ENCODE measurements at regions not wholly inside any gene's neighbourhood (a gene's known extent, or its start where the extent isn't known, plus 50 kb on each side); places are given as distances from the start of the nearest gene placed in this dataset.

GRCh38 chr16:73711406-73712080 lies 585.1 kb upstream of the PSMD7 start:
- Histone ChIP-seq H3K4me3 (ENCODE audit: low read length in 3 of 3) (no peak overlapping the region), H3K9ac (ENCODE audit: low read depth in 1 of 3, low read length in 3 of 3) (no peak overlapping the region), H3K36me3 (ENCODE audit: control insufficient read depth in 3 of 3, insufficient read depth in 3 of 3, low read length in 3 of 3) (no peaks in the 10 kb centered on the region), H3K9me3 (ENCODE audit: control insufficient read depth in 3 of 3, low read length in 3 of 3) (no peaks in the 10 kb centered on the region), H3K27me3 (ENCODE audit: control insufficient read depth in 3 of 3, insufficient read depth in 3 of 3, low read length in 3 of 3) (no peaks in the 10 kb centered on the region), H3K4me1 (ENCODE audit: control insufficient read depth in 3 of 3, insufficient read depth in 3 of 3, low read length in 3 of 3) (peaks cover 4 to 10% (median 7%) of the 10 kb centered on the region in 3 donors), H3K27ac (ENCODE audit: low read depth, low read length) (no peak overlapping the region)

DNA sequence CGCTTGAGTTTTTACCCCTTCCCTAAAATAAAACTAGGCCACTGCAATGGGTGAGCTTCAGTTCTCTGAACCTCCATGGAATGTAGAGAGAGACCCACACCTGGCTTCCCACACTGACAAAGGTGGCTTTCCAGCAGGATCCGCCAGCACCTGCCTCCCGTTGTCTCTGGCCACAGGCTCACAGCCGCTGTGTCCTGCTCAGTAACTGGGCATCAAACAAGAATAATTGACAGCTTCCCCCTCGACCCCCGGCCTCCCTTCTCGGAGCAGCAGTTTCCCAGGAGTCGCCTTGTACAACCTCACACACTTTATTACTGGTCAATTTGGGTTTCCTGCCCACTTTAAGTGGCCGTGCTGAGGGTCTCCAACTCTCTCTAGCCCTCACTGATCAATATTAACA lies 586.1 kb upstream of the PSMD7 start:
- no peak overlapping the region for H3K9ac ChIP-seq (ENCODE audit: low read depth in 1 of 3, low read length in 3 of 3)
- no peak overlapping the region for H3K27ac ChIP-seq (ENCODE audit: low read depth, low read length)
- H3K27me3 ChIP-seq (ENCODE audit: control insufficient read depth in 3 of 3, insufficient read depth in 3 of 3, low read length in 3 of 3): no peaks in the 10 kb centered on the region
- H3K36me3 ChIP-seq (ENCODE audit: control insufficient read depth in 3 of 3, insufficient read depth in 3 of 3, low read length in 3 of 3): no peaks in the 10 kb centered on the region
- H3K4me3 ChIP-seq (ENCODE audit: low read length in 3 of 3): no peak overlapping the region
- no peaks in the 10 kb centered on the region for H3K9me3 ChIP-seq (ENCODE audit: control insufficient read depth in 3 of 3, low read length in 3 of 3)
- peaks cover 4 to 10% (median 7%) of the 10 kb centered on the region in 3 donors for H3K4me1 ChIP-seq (ENCODE audit: control insufficient read depth in 3 of 3, insufficient read depth in 3 of 3, low read length in 3 of 3)

DNA sequence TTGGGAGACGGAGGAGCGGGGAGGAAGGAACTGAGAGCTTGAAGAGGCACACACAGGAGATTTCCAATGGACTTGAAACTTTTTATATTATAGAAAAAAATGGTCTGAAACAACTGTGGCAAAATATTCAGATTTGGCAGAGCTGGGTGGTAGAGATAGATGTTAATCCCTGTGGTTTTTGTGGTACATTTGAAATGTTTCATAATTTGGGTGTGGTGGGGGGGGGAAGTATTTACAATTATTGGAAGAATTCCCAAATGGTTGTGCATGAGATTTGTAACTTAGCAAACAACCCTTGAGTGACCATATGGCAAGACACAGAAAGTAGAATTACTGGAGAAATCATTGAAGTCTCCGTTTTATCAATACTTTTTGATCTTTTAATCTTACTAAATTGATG lies 588.8 kb upstream of the PSMD7 start:
- no peak overlapping the region for H3K4me3 ChIP-seq (ENCODE audit: low read length in 3 of 3)
- H3K27ac ChIP-seq (ENCODE audit: low read depth, low read length): no peak overlapping the region
- H3K36me3 ChIP-seq (ENCODE audit: control insufficient read depth in 3 of 3, insufficient read depth in 3 of 3, low read length in 3 of 3): no peaks in the 10 kb centered on the region
- H3K9ac ChIP-seq (ENCODE audit: low read depth in 1 of 3, low read length in 3 of 3): no peak overlapping the region
- no peaks in the 10 kb centered on the region for H3K9me3 ChIP-seq (ENCODE audit: control insufficient read depth in 3 of 3, low read length in 3 of 3)
- H3K27me3 ChIP-seq (ENCODE audit: control insufficient read depth in 3 of 3, insufficient read depth in 3 of 3, low read length in 3 of 3): no peaks in the 10 kb centered on the region
- H3K4me1 ChIP-seq (ENCODE audit: control insufficient read depth in 3 of 3, insufficient read depth in 3 of 3, low read length in 3 of 3): peaks cover 0 to 7% (median 6%) of the 10 kb centered on the region in 3 donors

- H3K9ac ChIP-seq (ENCODE audit: low read depth in 1 of 3, low read length in 3 of 3): no peak overlapping the region
- H3K36me3 ChIP-seq (ENCODE audit: control insufficient read depth in 3 of 3, insufficient read depth in 3 of 3, low read length in 3 of 3): no peaks in the 10 kb centered on the region
- H3K4me3 ChIP-seq (ENCODE audit: low read length in 3 of 3): no peak overlapping the region
- no peaks in the 10 kb centered on the region for H3K9me3 ChIP-seq (ENCODE audit: control insufficient read depth in 3 of 3, low read length in 3 of 3)
- no peaks in the 10 kb centered on the region for H3K27me3 ChIP-seq (ENCODE audit: control insufficient read depth in 3 of 3, insufficient read depth in 3 of 3, low read length in 3 of 3)
- H3K27ac ChIP-seq (ENCODE audit: low read depth, low read length): no peak overlapping the region
- no peaks in the 10 kb centered on the region for H3K4me1 ChIP-seq (ENCODE audit: control insufficient read depth in 3 of 3, insufficient read depth in 3 of 3, low read length in 3 of 3)
Observed at GRCh38 chr16:73703891-73704290, 592.7 kb upstream of the PSMD7 start.

DNA sequence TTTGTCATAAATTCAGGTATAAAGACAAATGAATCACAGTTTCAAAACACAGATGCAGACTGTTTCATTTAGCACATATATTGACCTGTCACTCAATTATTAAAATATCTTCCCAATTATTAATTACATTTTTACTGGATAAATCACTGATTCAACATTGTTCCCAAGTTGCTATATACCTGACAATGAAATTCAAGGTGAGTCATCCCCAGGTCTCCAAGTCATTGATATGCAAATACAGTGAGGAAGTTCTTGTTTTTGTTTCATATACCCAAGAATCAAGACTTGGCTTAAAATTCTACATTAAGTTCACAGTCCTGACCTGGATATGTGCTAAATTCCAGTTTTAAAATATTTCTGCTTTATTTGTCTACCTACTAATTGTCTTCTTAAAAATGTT lies 599.3 kb upstream of the PSMD7 start:
- Histone ChIP-seq H3K4me3 (ENCODE audit: low read length in 3 of 3) (no peak overlapping the region), H3K27me3 (ENCODE audit: control insufficient read depth in 3 of 3, insufficient read depth in 3 of 3, low read length in 3 of 3) (no peaks in the 10 kb centered on the region), H3K36me3 (ENCODE audit: control insufficient read depth in 3 of 3, insufficient read depth in 3 of 3, low read length in 3 of 3) (no peaks in the 10 kb centered on the region), H3K9me3 (ENCODE audit: control insufficient read depth in 3 of 3, low read length in 3 of 3) (no peaks in the 10 kb centered on the region), H3K4me1 (ENCODE audit: control insufficient read depth in 3 of 3, insufficient read depth in 3 of 3, low read length in 3 of 3) (no peaks in the 10 kb centered on the region), H3K27ac (ENCODE audit: low read depth, low read length) (no peak overlapping the region), H3K9ac (ENCODE audit: low read depth in 1 of 3, low read length in 3 of 3) (no peak overlapping the region)

DNA sequence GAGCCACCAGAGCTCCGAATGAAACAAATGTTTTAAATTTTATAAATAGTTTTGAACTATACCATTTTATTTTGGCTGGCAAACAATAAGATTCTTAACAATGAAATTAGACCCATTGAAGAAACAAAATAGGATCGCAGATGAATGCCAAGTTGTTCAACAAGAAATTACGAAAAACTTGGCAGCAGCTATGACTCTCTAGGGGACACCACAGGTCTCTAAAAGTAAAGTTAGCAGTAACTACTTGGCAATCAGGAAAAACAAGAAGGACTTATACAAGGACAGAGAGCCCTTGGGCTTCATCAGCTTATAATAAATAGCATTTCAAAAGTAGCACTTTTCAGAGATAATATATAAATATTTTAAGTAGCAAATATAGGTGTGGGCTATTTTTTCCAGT lies 603.8 kb upstream of the PSMD7 start:
- no peaks in the 10 kb centered on the region for H3K36me3 ChIP-seq (ENCODE audit: control insufficient read depth in 3 of 3, insufficient read depth in 3 of 3, low read length in 3 of 3)
- no peaks in the 10 kb centered on the region for H3K27me3 ChIP-seq (ENCODE audit: control insufficient read depth in 3 of 3, insufficient read depth in 3 of 3, low read length in 3 of 3)
- no peaks in the 10 kb centered on the region for H3K9me3 ChIP-seq (ENCODE audit: control insufficient read depth in 3 of 3, low read length in 3 of 3)
- no peak overlapping the region for H3K27ac ChIP-seq (ENCODE audit: low read depth, low read length)
- no peaks in the 10 kb centered on the region for H3K4me1 ChIP-seq (ENCODE audit: control insufficient read depth in 3 of 3, insufficient read depth in 3 of 3, low read length in 3 of 3)
- no peak overlapping the region for H3K9ac ChIP-seq (ENCODE audit: low read depth in 1 of 3, low read length in 3 of 3)
- no peak overlapping the region for H3K4me3 ChIP-seq (ENCODE audit: low read length in 3 of 3)

- no peaks in the 10 kb centered on the region for H3K36me3 ChIP-seq (ENCODE audit: control insufficient read depth in 3 of 3, insufficient read depth in 3 of 3, low read length in 3 of 3)
- H3K4me3 ChIP-seq (ENCODE audit: low read length in 3 of 3): no peak overlapping the region
- H3K9me3 ChIP-seq (ENCODE audit: control insufficient read depth in 3 of 3, low read length in 3 of 3): no peaks in the 10 kb centered on the region
- H3K4me1 ChIP-seq (ENCODE audit: control insufficient read depth in 3 of 3, insufficient read depth in 3 of 3, low read length in 3 of 3): no peaks in the 10 kb centered on the region
- no peak overlapping the region for H3K9ac ChIP-seq (ENCODE audit: low read depth in 1 of 3, low read length in 3 of 3)
- no peak overlapping the region for H3K27ac ChIP-seq (ENCODE audit: low read depth, low read length)
- H3K27me3 ChIP-seq (ENCODE audit: control insufficient read depth in 3 of 3, insufficient read depth in 3 of 3, low read length in 3 of 3): no peaks in the 10 kb centered on the region
Observed at GRCh38 chr16:73683804-73684203, 612.8 kb upstream of the PSMD7 start.

DNA sequence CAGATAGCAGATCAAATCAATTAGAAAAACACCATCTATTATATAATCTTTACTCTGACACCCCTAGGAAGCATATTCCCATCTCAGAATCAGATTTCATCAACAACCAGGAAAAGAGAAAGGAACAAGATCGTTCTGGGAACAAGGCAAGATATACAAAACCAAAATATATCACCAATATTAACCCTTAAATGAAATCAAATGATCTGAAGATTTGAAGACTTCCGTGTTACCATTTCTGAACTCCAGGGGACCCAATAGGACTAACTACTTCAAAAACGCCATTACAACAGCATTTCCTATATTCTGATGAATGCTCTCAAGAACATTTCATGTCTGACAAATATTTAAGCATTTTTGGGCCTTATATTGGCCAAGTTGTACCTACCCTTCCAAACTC lies 624.2 kb upstream of the ZFHX3 start:
- Histone ChIP-seq H3K27me3 (ENCODE audit: control insufficient read depth in 3 of 3, insufficient read depth in 3 of 3, low read length in 3 of 3) (no peaks in the 10 kb centered on the region), H3K4me1 (ENCODE audit: control insufficient read depth in 3 of 3, insufficient read depth in 3 of 3, low read length in 3 of 3) (no peaks in the 10 kb centered on the region), H3K27ac (ENCODE audit: low read depth, low read length) (no peak overlapping the region), H3K4me3 (ENCODE audit: low read length in 3 of 3) (no peak overlapping the region), H3K9me3 (ENCODE audit: control insufficient read depth in 3 of 3, low read length in 3 of 3) (peaks cover 0 to 6% (median 0%) of the 10 kb centered on the region in 3 donors), H3K9ac (ENCODE audit: low read depth in 1 of 3, low read length in 3 of 3) (no peak overlapping the region), H3K36me3 (ENCODE audit: control insufficient read depth in 3 of 3, insufficient read depth in 3 of 3, low read length in 3 of 3) (no peaks in the 10 kb centered on the region)

DNA sequence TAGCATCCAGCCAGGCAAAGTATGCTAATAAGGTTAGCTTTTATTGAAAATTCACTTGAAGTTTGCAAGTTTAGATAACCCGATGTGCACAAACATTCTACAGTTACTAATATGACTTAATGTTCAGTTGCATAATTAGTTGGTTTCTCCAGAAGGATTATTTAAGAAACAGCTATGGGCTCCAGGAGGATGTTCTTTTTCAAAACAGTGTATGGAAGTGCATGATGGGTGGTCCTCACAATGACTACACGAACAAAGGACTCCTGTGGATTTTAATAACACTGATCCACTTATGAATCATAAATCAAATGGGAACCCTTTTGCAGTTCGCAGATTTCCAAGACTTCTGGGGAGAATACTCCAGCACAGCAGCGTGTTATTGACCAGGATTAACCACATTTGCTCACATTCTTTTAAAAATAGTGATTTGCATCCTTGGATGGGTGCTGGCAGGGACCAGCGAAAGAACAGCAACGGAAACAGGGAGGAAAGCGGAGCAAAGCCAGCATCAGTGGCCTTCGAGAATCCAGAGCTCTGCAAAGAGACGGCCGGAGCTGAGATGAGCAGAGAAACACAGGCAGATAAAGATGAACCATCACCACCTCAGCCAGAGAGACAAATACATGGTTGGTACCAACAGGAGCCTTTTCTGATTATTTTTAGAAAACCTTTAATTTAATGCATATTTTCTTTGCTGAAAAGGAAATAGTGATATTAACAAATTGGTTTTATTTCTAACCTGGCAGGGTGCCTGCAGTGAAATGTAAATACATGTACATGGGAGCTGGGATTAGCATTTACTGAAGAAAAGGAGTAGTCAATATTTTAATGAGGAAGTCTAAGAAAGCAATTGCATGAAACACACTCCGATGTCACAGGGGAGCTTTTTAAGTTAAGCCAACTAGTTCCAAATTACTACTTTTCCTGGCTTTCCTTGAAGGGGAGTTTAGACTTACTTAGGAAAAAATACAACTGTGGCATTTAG lies 623.2 kb upstream of the ZFHX3 start:
- Histone ChIP-seq H3K4me1 (ENCODE audit: control insufficient read depth in 3 of 3, insufficient read depth in 3 of 3, low read length in 3 of 3) (no peaks in the 10 kb centered on the region), H3K36me3 (ENCODE audit: control insufficient read depth in 3 of 3, insufficient read depth in 3 of 3, low read length in 3 of 3) (no peaks in the 10 kb centered on the region), H3K4me3 (ENCODE audit: low read length in 3 of 3) (no peak overlapping the region), H3K27me3 (ENCODE audit: control insufficient read depth in 3 of 3, insufficient read depth in 3 of 3, low read length in 3 of 3) (no peaks in the 10 kb centered on the region), H3K9me3 (ENCODE audit: control insufficient read depth in 3 of 3, low read length in 3 of 3) (peaks cover 0 to 6% (median 0%) of the 10 kb centered on the region in 3 donors), H3K9ac (ENCODE audit: low read depth in 1 of 3, low read length in 3 of 3) (no peak overlapping the region), H3K27ac (ENCODE audit: low read depth, low read length) (no peak overlapping the region)

Data from skeletal muscle tissue (tissue), 3 donors.